NCI-H187 treated with DMSO at 0.1 percent for 48 hours (cell line): ENCODE measurements at regions not wholly inside any gene's neighbourhood (a gene's known extent, or its start where the extent isn't known, plus 50 kb on each side); places are given as distances from the start of the nearest gene placed in this dataset.

ENCODE experiments used
- DNase-seq: peaks from one replicate; lab custom pipeline; 2025; lab: John Stamatoyannopoulos, UW

DNA sequence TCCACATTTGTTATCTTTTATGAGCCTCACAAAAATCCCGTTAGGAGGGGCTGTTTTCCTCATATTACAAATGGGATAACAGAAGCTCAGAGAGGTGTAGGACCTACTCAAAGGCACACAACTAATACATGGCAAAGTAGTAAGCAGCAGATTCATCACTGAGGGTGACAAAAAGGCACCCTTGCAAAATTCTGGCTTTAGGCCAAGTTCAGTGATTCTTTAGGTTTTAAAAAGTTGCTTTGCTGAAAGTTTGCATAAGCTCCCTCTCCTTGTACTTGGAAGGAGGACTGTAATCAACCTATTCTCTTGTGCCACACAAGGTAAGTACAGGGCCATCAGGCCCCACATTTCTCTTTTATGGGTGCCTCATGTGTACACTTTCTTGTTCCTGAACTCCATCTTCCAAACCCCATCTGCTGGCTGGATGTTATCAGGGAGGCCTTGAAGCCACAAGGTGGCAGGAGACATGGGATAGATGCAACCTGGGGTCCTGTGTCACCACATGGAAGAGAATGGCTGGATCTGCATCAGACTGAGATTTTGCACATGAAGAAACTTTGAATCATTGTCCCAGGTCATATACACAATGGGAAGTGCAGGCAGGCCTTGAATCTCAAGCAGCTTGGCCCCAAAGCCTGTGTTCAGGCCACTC lies 311.6 kb downstream of the MSX2 start:
- DNase-seq = no peak

- DNase-seq = no peak
These were observed 310.5 kb downstream of the MSX2 start for GRCh38 chr5:175034924-175035323.

DNA sequence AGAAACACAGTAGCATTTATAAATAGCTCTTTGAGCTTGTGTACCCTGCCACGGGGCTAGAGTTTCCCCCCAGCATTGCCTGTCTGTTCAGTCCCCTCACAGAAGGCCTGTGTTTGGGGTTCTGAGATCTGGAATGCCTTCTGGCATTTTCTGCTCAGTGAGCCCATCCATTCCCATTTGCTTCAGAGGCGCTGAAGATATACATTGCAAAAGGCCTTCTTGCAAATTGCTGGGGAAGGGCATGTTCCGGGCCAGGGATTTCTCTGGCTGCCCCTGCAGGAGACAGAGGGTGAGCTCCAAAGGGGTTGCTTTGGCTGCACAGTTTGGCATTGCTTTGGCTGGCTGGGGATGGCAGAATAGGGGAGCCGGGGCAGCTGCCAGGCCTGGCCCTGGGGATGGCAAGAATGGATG lies 308.4 kb downstream of the MSX2 start:
- no peak for DNase-seq

DNA sequence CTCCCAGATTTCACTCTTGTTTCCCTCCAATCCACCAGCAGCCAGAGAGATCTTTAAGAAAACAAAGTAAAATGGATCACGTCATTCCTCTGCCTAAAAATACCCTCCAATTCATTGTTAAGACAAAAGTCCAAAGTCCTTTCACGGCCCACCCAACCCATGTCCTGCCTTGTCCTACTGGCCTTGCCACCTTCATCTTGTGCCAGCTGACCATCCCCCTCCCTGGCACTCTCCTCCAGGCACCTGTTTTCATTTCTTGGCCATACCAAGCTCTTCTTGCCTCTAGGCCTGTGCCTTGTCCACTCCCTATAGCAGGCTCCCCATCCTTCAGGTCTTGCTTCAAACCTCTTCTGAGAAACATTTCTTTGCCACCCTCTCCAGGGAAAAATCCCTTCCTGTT lies 307.6 kb downstream of the MSX2 start:
- no peak for DNase-seq

GRCh38 chr5:175027390-175027789 lies 303.0 kb downstream of the MSX2 start:
- no peak for DNase-seq

DNA sequence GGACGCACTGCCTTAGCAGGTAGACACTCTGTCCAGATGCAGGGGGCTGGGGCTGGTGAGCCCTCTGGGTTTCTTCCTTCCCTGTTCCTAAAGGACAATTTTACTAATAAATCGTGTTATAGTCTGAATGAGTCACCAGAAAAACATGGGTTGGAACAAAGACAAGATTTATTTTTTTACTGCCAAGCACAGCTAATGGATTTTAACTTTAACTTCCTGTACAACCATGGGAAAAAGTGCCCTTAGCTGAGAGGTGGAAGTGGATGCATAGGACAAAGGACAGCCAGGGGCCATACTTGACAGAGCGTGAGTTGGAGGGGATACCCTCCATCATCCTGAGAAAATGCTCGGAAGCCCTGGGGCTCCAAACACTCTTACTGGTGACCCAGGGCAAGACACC lies 300.7 kb downstream of the MSX2 start:
- no peak for DNase-seq

GRCh38 chr5:175021841-175022625 lies 297.7 kb downstream of the MSX2 start:
- DNase-seq = no peak

DNA sequence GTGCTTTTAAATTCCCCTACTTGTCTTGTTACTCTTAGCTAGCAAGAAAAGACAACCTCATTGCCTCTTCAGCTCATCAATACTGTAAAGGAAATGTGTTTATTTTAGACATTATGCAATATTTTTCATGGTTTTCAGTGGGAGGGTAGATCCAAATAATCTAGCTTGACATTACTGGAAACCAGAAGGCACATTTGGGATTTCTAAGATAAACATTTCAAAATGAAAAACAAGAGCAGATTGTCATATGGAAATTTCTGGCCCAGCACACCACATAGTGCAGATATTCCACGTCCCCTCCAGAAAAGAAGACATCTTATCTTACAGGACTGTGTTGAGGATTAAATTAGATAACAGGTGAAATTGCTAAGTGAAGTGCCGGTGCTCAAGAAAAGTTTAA lies 296.9 kb downstream of the MSX2 start:
- DNase-seq = no peak

GRCh38 chr5:175015028-175015685 lies 290.8 kb downstream of the MSX2 start:
- no peak for DNase-seq

- DNase-seq = no peak
These were observed 288.9 kb downstream of the MSX2 start for GRCh38 chr5:175013251-175013650.

- DNase-seq = no peak
These were observed 287.9 kb downstream of the MSX2 start for GRCh38 chr5:175012267-175012666.

GRCh38 chr5:175003531-175003930 lies 279.1 kb downstream of the MSX2 start:
- DNase-seq = no peak

DNA sequence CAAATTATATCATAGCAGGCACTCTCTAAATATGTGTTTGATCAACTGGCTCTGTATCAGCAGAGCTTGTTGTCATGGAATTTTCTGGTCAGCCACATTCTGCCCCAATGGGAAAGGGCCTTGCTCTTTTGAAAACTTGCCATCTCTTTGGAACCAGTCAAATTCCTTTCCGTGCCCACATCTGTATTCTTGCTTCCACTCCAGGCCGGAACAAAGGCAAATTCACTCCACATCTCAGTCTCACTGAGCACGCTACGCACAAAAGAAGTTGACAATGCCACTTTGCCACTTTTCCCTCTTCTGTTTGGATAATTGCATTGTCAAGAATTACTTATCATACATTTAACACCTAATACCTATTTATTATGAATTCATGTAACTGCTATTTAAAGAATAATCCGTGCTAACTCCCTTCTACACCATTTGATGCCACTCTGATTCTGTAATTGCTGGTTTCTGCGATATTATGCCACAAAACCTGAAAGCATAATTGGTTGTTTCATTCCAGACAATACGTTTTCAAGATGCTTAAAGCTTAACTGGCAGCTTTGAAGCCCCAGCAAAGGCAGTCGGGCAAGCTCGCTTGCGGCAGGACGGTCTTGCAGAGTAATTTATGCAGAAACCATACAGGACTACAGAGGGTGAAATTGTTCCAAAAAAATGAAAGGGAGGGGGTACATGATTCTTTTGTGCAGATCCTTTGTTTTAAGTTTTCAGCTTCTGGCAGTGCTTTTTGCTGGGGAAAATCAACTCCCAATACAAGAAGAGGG lies 277.7 kb downstream of the MSX2 start:
- DNase-seq = no peak

GRCh38 chr5:175001311-175001710 lies 276.9 kb downstream of the MSX2 start:
- no peak for DNase-seq

DNA sequence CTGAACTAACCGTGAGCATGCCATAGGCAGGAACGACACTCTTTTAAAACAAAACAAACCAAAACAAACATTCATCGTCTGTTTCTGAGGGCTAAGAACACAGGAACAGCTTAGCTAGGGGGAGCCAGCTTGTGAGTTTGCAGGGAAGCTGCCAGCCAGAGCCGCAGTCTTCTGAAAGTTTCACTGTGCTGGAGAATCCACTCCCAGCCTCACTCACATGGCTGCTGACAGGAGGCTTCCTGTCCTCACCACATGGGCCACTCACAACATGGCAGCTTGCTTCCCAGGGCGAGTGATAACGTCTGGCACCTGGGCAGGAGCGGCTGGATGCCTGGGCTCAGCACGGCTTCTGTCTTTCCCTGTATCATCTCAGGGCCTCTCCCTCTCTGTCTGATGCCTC lies 275.2 kb downstream of the MSX2 start:
- no peak for DNase-seq

GRCh38 chr5:174998131-174998730 lies 273.8 kb downstream of the MSX2 start:
- DNase-seq = no peak

DNA sequence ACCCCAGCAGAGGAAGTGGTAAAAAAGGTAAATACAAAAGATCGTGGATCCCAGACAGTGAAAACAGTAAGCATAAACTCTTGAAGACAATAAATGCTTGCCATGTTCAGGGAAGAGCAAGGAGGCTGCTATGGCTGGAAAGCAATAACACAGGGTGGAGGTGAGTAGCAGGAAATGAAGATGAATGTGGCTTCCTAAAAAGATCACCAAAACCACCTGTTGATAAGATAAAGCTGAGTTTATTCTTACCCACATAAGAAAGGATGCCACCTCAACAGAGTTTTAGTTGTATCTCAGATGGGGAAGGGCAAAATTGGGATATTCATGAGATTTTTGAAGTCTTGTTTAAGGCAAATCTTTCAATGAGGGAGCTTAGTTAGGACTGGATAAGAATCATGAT lies 273.3 kb downstream of the MSX2 start:
- DNase-seq = no peak

DNA sequence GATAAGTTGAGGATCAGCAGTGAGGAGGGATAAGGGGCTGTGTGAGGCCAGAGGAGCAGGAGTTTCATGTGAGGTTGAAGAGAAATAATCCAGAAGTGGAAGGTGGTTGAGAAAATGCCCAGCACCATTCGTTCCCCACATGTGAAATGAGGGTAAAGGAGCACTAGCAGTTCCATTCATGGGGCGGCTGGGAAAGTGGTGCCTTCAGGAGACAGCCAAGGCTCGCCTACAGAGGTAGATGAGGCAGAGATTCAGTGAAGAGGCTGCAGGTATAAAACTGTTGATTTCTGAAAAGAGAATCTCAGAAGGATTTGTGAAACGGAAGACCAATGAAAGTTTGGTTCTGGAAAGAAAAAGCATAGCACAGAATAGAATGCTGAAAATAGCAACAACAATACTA lies 272.6 kb downstream of the MSX2 start:
- no peak for DNase-seq

- no peak for DNase-seq
These were observed 271.4 kb downstream of the MSX2 start for GRCh38 chr5:174995827-174996226.

GRCh38 chr5:174991847-174992246 lies 267.5 kb downstream of the MSX2 start:
- no peak for DNase-seq

DNA sequence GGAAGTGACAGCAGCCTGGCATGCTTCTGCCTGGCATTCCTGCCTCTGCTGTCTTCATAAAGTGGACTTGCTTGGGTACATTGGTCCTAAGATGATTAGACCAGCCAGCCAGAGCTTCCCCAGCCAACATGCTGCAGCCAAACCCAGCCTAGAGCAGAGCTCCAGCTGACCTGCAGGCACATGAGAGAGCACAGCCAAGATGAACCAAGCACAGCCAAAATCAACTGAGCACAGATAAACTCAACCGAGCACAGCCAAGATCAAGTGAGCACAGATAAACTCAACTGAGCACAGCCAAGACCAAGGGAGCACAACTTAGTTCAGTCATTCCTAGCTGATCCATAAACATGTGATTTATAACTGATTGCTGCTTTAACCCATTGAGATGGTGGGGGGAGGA lies 266.5 kb downstream of the MSX2 start:
- no peak for DNase-seq

DNA sequence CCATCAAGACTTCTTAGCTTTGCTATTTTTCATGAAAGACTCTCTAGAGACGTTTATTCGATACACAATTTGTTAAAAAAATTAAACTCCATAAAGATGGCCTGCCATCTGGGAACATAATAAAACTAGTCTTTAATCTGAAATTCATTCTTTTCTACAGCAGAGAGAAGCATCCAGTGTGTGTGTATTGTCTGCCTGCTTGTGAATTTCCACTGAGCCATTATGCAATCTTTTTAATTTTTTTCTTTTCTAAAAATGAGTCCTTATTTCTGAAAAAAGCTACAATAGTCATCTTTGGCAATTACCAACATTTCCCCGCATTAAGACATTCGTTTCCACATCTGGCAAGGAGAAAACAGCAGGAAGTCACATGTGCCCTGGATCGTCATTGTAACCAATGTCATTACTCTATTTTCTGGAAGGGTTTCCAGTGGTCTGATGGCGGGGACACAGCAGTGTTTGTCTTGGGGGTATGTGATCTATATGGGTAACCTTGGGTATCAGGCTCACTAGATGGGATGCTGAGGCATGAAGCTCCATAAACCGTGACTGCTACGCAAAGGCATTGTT lies 263.1 kb downstream of the MSX2 start:
- no peak for DNase-seq
